ENCODE measurements at regions not wholly inside any gene's neighbourhood (a gene's known extent, or its start where the extent isn't known, plus 50 kb on each side); places are given as distances from the start of the nearest gene placed in this dataset.
A peak's percentile ranks its signal among the peaks of the same experiment; 100 is the strongest.

- no peaks in the 10 kb centered on the region for H3K4me1 ChIP-seq
- peak in 1 of 2 donors; percentile 12 for DNase-seq
- no peak overlapping the region for H3K4me3 ChIP-seq
- no peaks in the 10 kb centered on the region for H3K27me3 ChIP-seq
- intact Hi-C loops (cut with DNase I; ENCODE audit: low total_unique reads) = no loop called here
- TF ChIP-seq CTCF (IDR thresholded peaks at IDR 0.05) (no peak), POLR2A (IDR thresholded peaks at IDR 0.05) (no peak)
- H3K36me3 ChIP-seq = no peaks in the 10 kb centered on the region
- no peak overlapping the region for H3K27ac ChIP-seq
- no peaks in the 10 kb centered on the region for H3K9me3 ChIP-seq
Observed at GRCh38 chr20:11849976-11850670, 67.6 kb upstream of the BTBD3 start.

GRCh38 chr20:11850901-11851300 lies 66.8 kb upstream of the BTBD3 start:
- Histone ChIP-seq H3K36me3 (no peaks in the 10 kb centered on the region), H3K4me3 (no peak overlapping the region), H3K4me1 (no peaks in the 10 kb centered on the region), H3K27ac (no peak overlapping the region), H3K27me3 (no peaks in the 10 kb centered on the region), H3K9me3 (no peaks in the 10 kb centered on the region)
- DNase-seq = no peak
- TF ChIP-seq POLR2A (IDR thresholded peaks at IDR 0.05) (no peak), CTCF (IDR thresholded peaks at IDR 0.05) (no peak)
- intact Hi-C loops (cut with DNase I; ENCODE audit: low total_unique reads) = no loop called here

GRCh38 chr20:11851646-11852045 lies 66.0 kb upstream of the BTBD3 start:
- Histone ChIP-seq H3K36me3 (no peaks in the 10 kb centered on the region), H3K27ac (no peak overlapping the region), H3K9me3 (no peaks in the 10 kb centered on the region), H3K27me3 (no peaks in the 10 kb centered on the region), H3K4me1 (no peaks in the 10 kb centered on the region), H3K4me3 (no peak overlapping the region)
- TF ChIP-seq POLR2A (IDR thresholded peaks at IDR 0.05) = no peak
- TF ChIP-seq CTCF (IDR thresholded peaks at IDR 0.05) = no peak
- no peak for DNase-seq
- intact Hi-C loops (cut with DNase I; ENCODE audit: low total_unique reads) = no loop called here

- no peaks in the 10 kb centered on the region for H3K9me3 ChIP-seq
- TF ChIP-seq CTCF (IDR thresholded peaks at IDR 0.05) (no peak), POLR2A (IDR thresholded peaks at IDR 0.05) (no peak)
- intact Hi-C loops (cut with DNase I; ENCODE audit: low total_unique reads) = no loop called here
- no peaks in the 10 kb centered on the region for H3K36me3 ChIP-seq
- H3K27ac ChIP-seq = no peak overlapping the region
- H3K4me1 ChIP-seq = no peaks in the 10 kb centered on the region
- no peaks in the 10 kb centered on the region for H3K27me3 ChIP-seq
- no peak for DNase-seq
- no peak overlapping the region for H3K4me3 ChIP-seq
Observed at GRCh38 chr20:11852189-11852588, 65.5 kb upstream of the BTBD3 start.

- Histone ChIP-seq H3K27me3 (no peaks in the 10 kb centered on the region), H3K9me3 (no peaks in the 10 kb centered on the region), H3K27ac (no peak overlapping the region), H3K4me3 (no peak overlapping the region), H3K36me3 (no peaks in the 10 kb centered on the region), H3K4me1 (no peaks in the 10 kb centered on the region)
- intact Hi-C loops (cut with DNase I; ENCODE audit: low total_unique reads) = no loop called here
- no peak for DNase-seq
- no peak for TF ChIP-seq POLR2A (IDR thresholded peaks at IDR 0.05)
- no peak for TF ChIP-seq CTCF (IDR thresholded peaks at IDR 0.05)
Observed at GRCh38 chr20:11852811-11853210, 64.9 kb upstream of the BTBD3 start.

Data from uterus (tissue), 3 donors.